HepG2 (cell line): ENCODE measurements at regions not wholly inside any gene's neighbourhood (a gene's known extent, or its start where the extent isn't known, plus 50 kb on each side); places are given as distances from the start of the nearest gene placed in this dataset.

Source experiments
- ATAC-seq: fragments of 200-7000 bp; cut with Tn5 transposase; 3 replicates; pipeline ENCODE4 v1.9.1; 2020; ENCODE audit warnings: mild to moderate bottlenecking, moderate library complexity
- BruUV-seq: library from RNA; stranded (reverse); fragments of 400-500 nt; replicated peaks from 2 replicates; lab custom pipeline; 2021; lab: Mats Ljungman, UMichigan
- CTCF ChIA-PET: fragments of 300-600 bp; formaldehyde crosslinking; extraction: SDS; loops from one replicate; lab custom pipeline; 2021; ENCODE audit warnings: low total read pairs, inconsistent platforms, low intra/inter-chr PET ratio; lab: Yijun Ruan, JAX
- POLR2A ChIA-PET: fragments of 350-600 bp; sonication (Branson Sonifier 250); formaldehyde crosslinking; loops from one replicate; lab custom pipeline; 2020; ENCODE audit warnings: antibody characterized with exemption, inconsistent platforms; lab: Yijun Ruan, JAX
- DNase-seq: peaks from one replicate; pipeline ENCODE4 v3.0.0-alpha.2; 2015; ENCODE audit warnings: low spot score
- FAIRE-seq: peaks from 3 replicates; lab custom pipeline; 2011; peaks lifted over from hg19 to GRCh38; lab: Jason Lieb, UNC
- H2AFZ ChIP-seq: one replicate; pipeline ENCODE4 v1.6.1; 2011; ENCODE audit warnings: low read length, inconsistent platforms
- H3K27ac ChIP-seq: fragments of 300-600 bp; 3 replicates; pipeline ENCODE4 v1.8.0; 2011; ENCODE audit warnings: mixed run types, mild to moderate bottlenecking, mixed read lengths, low read length, inconsistent platforms; ENCODE audit not compliant: insufficient read depth; ENCODE audit errors: extremely low read length
- H3K27me3 ChIP-seq, 2 experiments: fragments of 200-600 bp in 1 of 2; 2 replicates in 1 of 2; 3 replicates in 1 of 2; pipeline versions ENCODE4 v1.6.0 to v1.8.0; 2011; ENCODE audit warnings: low read length in 2 of 2, mild to moderate bottlenecking in 2 of 2, moderate library complexity in 2 of 2, inconsistent platforms in 1 of 2; ENCODE audit not compliant: insufficient read depth in 2 of 2, control insufficient read depth in 1 of 2
- H3K36me3 ChIP-seq, 2 experiments: fragments of 200-600 bp in 1 of 2; replicated peaks in 1 of 2; 2 replicates in 1 of 2; 3 replicates in 1 of 2; pipeline versions ENCODE4 v1.5.1 to v1.8.0; 2011; ENCODE audit warnings: low read length in 2 of 2, inconsistent platforms in 1 of 2; ENCODE audit not compliant: insufficient read depth in 2 of 2, control insufficient read depth in 1 of 2
- H3K4me1 ChIP-seq: 2 replicates; pipeline ENCODE4 v1.5.1; 2012; ENCODE audit warnings: low read length, inconsistent platforms; ENCODE audit not compliant: insufficient read depth
- H3K4me2 ChIP-seq: 2 replicates; pipeline ENCODE4 v1.6.0; 2011; ENCODE audit warnings: low read depth, low read length, inconsistent platforms
- H3K4me3 ChIP-seq, 3 experiments: fragments of 200-600 bp in 1 of 3; sonication (generic), shearing (Covaris generic) in 1 of 3; replicated peaks in 1 of 3; 2 replicates each; pipeline ENCODE4 v1.5.1; 2011 to 2016; ENCODE audit warnings: low read length in 3 of 3, inconsistent platforms in 2 of 3, low read depth in 2 of 3, mild to moderate bottlenecking in 2 of 3, control low read depth in 1 of 3, mixed read lengths in 1 of 3; ENCODE audit not compliant: insufficient read depth in 1 of 3
- H3K79me2 ChIP-seq: one replicate; pipeline ENCODE4 v1.6.1; 2011; ENCODE audit warnings: low read length, inconsistent platforms; ENCODE audit not compliant: insufficient read depth
- H3K9ac ChIP-seq: 2 replicates; pipeline ENCODE4 v1.6.0; 2011; ENCODE audit warnings: mild to moderate bottlenecking, low read depth, low read length, inconsistent platforms; ENCODE audit not compliant: insufficient read depth
- H3K9me3 ChIP-seq: 2 replicates; pipeline ENCODE4 v1.5.1; 2012; ENCODE audit warnings: mild to moderate bottlenecking, low read length
- H4K20me1 ChIP-seq: 2 replicates; pipeline ENCODE4 v1.6.0; 2011; ENCODE audit warnings: inconsistent platforms, mild to moderate bottlenecking, low read length, moderate library complexity; ENCODE audit not compliant: insufficient read depth
- CEBPG ChIP-seq: IDR thresholded peaks from 2 replicates; pipeline ENCODE4 v1.6.1; 2016
- EED ChIP-seq: sonication (generic); formaldehyde crosslinking; IDR thresholded peaks from 2 replicates; pipeline ENCODE4 v1.5.0; 2020; ENCODE audit warnings: mild to moderate bottlenecking, missing genetic modification reagents
- MAFG ChIP-seq: sonication (generic); formaldehyde crosslinking; IDR thresholded peaks from 2 replicates; pipeline ENCODE4 v1.5.1; 2020; ENCODE audit warnings: mild to moderate bottlenecking, missing genetic modification reagents
- MBD4 ChIP-seq: IDR thresholded peaks from 2 replicates; pipeline ENCODE4 v1.6.1; 2012; ENCODE audit warnings: low read length, inconsistent platforms, borderline replicate concordance
- MXI1 ChIP-seq: IDR thresholded peaks from 3 replicates; pipeline ENCODE4 v1.6.1; 2012; ENCODE audit warnings: low read depth, low read length, inconsistent platforms, borderline replicate concordance
- PHF8 ChIP-seq: sonication (generic); formaldehyde crosslinking; IDR thresholded peaks from 2 replicates; pipeline ENCODE4 v1.5.0; 2020; ENCODE audit warnings: missing genetic modification reagents
- PLRG1 ChIP-seq: fragments of 450-650 bp; conservative IDR thresholded peaks from 2 replicates; pipeline ENCODE4 v1.6.1; 2016
- RXRA ChIP-seq: sonication (generic); formaldehyde crosslinking; IDR thresholded peaks from 2 replicates; pipeline ENCODE4 v1.5.1; 2020; ENCODE audit warnings: missing genetic modification reagents
- SAFB2 ChIP-seq: sonication (generic); formaldehyde crosslinking; IDR thresholded peaks from 2 replicates; pipeline ENCODE4 v1.5.1; 2020; ENCODE audit warnings: missing genetic modification reagents, low read depth, mild to moderate bottlenecking, borderline replicate concordance
- SIN3A ChIP-seq: IDR thresholded peaks from 2 replicates; pipeline ENCODE4 v1.6.1; 2011; ENCODE audit warnings: low read depth, mild to moderate bottlenecking, control low read depth, low read length, borderline replicate concordance
- ZBTB40 ChIP-seq, 2 experiments: fragments of 450-650 bp in 1 of 2; sonication (generic) in 1 of 2; formaldehyde crosslinking in 1 of 2; IDR thresholded peaks; 2 replicates each; pipeline versions ENCODE4 v1.6.1 to v1.8.0; 2016 to 2022; ENCODE audit warnings: antibody characterized with exemption in 1 of 2, mild to moderate bottlenecking in 1 of 2, missing genetic modification reagents in 1 of 2
- ZFP90 ChIP-seq: sonication (generic); formaldehyde crosslinking; IDR thresholded peaks from 2 replicates; pipeline ENCODE4 v1.8.0; 2022; ENCODE audit warnings: missing genetic modification reagents, mild to moderate bottlenecking, inconsistent platforms, borderline replicate concordance
- WGBS: methylation state at CpG from one replicate; pipeline ENCODE4 v1.1.6; 2017; ENCODE audit warnings: low lambda C conversion rate; 5-methylcytosine and 5-hydroxymethylcytosine counted together
- in situ Hi-C: cut with HindIII; loops from 2 replicates; pipeline ENCODE4 v1.10.0; 2017; ENCODE audit warnings: low pct_unique_long_range_greater_than_20kb; ENCODE audit not compliant: extremely low pct_ligation_motif_present
- intact Hi-C: fragments of 100-400 bp; cut with micrococcal nuclease; formaldehyde crosslinking; loops from one replicate; pipeline ENCODE4 v1.10.0; 2022; ENCODE audit not compliant: unreplicated experiment

DNA sequence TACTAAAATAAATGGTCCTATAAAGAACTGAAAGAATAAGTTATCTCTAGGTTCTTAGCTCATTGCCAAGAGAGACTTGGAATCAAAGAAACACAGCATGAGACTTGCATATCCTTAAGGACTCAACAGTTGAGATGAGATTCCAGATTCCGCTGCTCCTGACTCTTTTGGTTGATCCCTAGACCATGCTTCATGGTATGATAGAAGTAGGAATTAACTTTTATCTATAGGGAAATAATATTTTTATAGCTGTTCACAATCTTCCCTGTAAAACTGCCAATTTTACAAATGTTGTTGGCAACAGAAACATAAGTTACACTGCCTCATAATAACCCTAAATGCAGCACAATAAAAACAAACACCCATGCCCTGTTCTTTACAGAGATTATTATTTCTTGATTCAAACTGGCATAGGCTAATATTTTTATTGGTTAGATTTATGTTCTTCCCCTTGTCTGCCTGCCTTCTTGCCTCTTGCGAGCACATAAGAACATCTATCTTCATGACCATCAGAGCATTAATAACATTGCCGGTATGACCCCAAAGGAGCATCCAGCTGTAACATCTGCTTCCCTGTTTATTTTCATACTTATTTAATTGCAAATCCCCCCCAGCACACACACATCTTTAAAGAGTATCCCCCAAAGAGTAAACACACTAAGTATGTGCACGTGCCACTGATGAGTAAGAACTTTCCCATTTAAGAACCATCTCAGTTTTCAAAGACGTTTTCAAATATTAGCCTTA lies 735.7 kb upstream of the SLC8A1 start:
- WGBS = 13% methylated on average over 5 of the region's 5 CpGs
- Histone ChIP-seq H3K36me3 (no peaks in the 10 kb centered on the region), H3K4me2 (no peak overlapping the region), H4K20me1 (no peaks in the 10 kb centered on the region), H3K9ac (no peak overlapping the region), H2AFZ (no peak overlapping the region), H3K4me1 (no peaks in the 10 kb centered on the region), H3K27me3 (no peaks in the 10 kb centered on the region), H3K79me2 (no peaks in the 10 kb centered on the region), H3K9me3 (no peaks in the 10 kb centered on the region), H3K27ac (no peak overlapping the region), H3K4me3 (no peak overlapping the region)
- ChIA-PET POLR2A (no interaction called here), CTCF (no interaction called here)
- in situ Hi-C loops = no loop called here
- BruUV-seq = no TSS peak
- no peak for TF ChIP-seq EED
- no peak for TF ChIP-seq MAFG (CRISPR knock-in tag)
- TF ChIP-seq PHF8 (CRISPR knock-in tag) = no peak
- no peak for TF ChIP-seq ZFP90
- no peak for TF ChIP-seq SIN3A
- TF ChIP-seq PLRG1 = no peak
- TF ChIP-seq MBD4 = no peak
- TF ChIP-seq CEBPG = no peak
- no peak for TF ChIP-seq MXI1
- TF ChIP-seq ZBTB40 (IDR thresholded peaks at IDR 0.05) = no peak
- TF ChIP-seq ZBTB40 (CRISPR knock-in tag; IDR thresholded peaks at IDR 0.05) = no peak
- no peak for TF ChIP-seq SAFB2 (CRISPR knock-in tag)
- TF ChIP-seq RXRA = no peak
- no peak for DNase-seq
- intact Hi-C loops = no loop called here
- no peak for FAIRE-seq
- ATAC-seq = no peak
